Myocyte (in vitro differentiated cells): ENCODE measurements at regions not wholly inside any gene's neighbourhood (a gene's known extent, or its start where the extent isn't known, plus 50 kb on each side); places are given as distances from the start of the nearest gene placed in this dataset.
"Not testable (repeated sequence)": the region's sequence is repeated elsewhere in the genome, so short reads cannot be mapped to it uniquely, and the experiment has no call there.

Experiments used
- DNase-seq: peaks from one replicate; pipeline ENCODE4 v3.0.0-alpha.2; 2012; ENCODE audit warnings: low read depth

GRCh38 chr5:84961193-84961592 is 576.5 kb upstream of the EDIL3 start:
- no peak for DNase-seq

- no peak for DNase-seq
Observed at GRCh38 chr5:84961903-84962302, 577.2 kb upstream of the EDIL3 start.

- no peak for DNase-seq
Observed at GRCh38 chr5:84983093-84983492, 598.4 kb upstream of the EDIL3 start.

GRCh38 chr5:84985148-84985547 is 600.5 kb upstream of the EDIL3 start:
- peak; percentile 3 for DNase-seq

- no peak for DNase-seq
Observed at GRCh38 chr5:84986688-84987087, 602.0 kb upstream of the EDIL3 start.

- DNase-seq, result peak; percentile 23
Observed at GRCh38 chr5:85000671-85001070, 616.0 kb upstream of the EDIL3 start.

DNA sequence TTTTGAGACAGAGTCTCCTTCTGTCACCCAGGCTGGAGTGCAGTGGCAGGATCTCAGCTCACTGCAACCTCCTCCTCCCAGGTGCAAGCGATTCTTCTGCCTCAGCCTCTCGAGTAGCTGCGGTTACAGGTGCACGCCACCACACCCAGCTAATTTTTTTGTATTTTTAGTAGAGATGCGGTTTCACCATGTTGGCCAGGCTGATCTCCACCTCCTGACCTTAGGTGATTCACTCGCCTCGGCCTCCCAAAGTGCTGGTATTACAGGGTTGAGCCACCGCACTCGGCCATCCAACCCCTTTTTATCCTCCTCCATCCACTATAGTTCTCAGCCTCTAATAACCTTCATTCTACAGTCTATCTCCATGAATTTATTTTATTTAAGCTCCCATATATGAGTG is 617.3 kb upstream of the EDIL3 start:
- DNase-seq, result not testable (repeated sequence)

GRCh38 chr5:85010014-85010562 is 625.4 kb upstream of the EDIL3 start:
- no peak for DNase-seq

DNA sequence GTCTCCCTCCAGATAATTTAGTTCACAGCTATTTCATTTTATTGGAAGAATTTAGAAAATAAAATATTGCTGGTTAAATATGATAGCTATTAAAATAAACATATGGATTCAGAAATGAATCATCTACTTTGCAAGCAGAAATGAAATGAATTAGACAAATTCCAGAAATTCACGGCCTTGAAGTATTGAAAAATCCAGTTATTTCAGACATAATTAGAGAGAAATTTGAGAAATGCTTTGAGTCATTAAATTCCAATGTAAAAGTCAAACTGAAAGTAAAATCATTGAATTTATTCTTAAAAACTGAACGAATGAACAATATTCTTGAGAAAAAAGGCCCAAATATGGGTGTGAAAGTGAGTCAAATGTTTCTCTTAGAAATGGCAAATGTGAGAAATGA is 632.6 kb upstream of the EDIL3 start:
- no peak for DNase-seq

DNA sequence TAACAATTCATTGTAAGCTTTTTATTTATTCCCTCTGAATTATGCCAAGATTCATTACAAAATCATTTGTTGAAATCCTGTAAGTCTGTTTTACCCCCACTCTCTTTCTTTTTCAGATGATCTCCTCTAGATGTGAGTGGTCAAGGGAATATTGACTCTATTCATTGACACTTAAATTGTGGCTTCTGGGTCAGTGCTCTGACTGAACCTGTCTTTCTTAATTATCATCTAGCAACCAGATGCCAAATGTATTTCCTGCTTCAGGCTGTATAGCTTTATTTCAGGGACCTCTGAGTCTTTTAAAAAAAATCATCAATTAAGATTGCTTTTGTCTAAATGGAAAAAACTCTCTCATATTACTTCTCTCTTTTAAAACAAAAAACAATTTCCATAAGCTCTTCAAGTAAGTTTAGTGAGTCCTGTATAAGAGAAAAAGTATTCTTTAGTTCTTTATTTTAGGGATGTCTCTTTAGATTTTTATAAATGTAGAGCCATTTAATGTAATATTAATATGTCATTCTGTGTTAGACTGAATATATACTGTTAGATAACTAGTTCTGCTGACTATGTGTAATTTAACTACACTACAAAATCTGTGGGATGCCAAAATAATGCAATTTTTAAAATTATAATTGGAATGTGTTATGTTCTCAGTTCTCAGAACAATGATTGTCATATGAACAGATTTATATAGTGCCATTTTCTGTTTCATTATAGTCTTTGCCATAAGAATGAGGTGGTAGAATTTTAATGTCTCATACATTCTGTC is 645.8 kb upstream of the EDIL3 start:
- no peak for DNase-seq

DNA sequence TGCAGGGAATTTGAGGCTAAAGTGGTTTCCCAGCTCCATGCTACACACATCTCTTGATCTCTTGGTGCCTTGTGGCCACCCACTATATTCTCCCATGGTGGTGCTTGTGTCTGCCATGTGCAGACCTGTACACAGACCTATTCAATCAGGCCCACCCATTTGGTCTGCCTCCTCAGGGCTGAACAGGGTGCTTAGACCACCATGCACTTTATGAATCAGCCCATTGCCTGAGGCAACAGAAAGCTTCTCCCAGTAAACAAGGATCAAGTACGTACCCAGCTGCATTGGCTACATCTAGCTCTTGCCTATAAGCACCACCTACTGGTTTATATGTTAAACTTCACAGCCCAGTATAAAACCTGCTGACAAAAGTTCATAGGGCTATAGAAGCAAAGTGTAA is 664.3 kb upstream of the EDIL3 start:
- DNase-seq, result peak; percentile 47

DNA sequence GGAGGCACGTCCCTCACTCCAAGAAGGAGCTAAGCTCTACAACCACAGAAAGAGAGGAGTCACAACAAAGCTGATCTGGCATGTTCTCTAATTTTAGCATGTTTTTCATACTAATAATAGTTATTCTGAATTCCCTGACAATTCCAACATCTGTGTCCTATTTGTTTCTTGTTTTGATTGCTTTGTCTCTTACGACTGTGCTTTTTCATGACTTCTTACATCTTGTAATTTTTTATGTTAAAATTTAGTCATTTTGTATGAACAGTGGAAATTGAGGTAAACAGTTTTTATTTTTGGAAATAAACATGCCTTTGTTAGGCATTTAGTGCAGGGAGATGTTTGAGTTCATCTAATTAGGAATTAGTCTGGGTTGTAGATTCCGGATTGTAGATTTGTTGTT is 668.1 kb upstream of the EDIL3 start:
- peak; percentile 22 for DNase-seq

GRCh38 chr5:85069659-85070640 is 685.3 kb upstream of the EDIL3 start:
- no peak for DNase-seq

- DNase-seq, result no peak
Observed at GRCh38 chr5:85077581-85077980, 692.9 kb upstream of the EDIL3 start.

GRCh38 chr5:85096421-85096820 is 711.7 kb upstream of the EDIL3 start:
- no peak for DNase-seq

DNA sequence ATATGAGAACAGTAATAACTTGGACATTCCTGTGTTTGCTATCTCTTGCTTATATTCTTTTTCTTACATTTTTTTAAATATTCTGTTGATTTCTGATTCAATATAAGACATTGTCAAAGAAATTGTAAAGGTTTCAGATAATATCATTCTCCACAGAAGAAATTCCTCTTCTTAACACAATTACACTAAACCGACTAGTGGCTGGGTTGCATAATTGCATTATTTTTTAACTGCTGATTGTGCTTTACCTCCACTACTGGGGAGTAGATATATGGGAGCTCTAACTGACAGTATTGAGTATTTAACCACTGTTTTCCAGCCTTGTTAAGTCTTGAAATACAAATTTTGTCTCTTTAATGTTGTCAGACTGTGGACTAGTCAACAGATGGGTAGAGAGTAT is 723.8 kb upstream of the EDIL3 start:
- no peak for DNase-seq

DNA sequence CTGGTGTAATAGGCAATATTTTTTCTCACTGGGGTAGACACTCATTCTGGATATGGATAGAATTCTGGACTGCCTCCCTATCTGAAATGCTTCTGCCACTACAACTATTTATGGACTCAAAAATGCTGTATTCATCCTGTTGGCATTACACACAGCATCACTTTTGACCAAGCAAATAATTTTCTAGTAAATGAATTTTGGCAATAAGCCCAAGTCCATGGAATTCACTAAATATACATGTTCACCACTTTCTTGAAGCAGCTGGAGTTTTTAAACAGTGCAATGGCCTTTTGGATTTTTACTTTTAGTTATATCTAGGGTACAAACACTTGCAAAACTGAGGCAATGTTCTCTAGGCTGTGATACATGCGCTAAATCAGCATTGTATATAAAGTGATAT is 724.9 kb upstream of the EDIL3 start:
- DNase-seq, result peak; percentile 3

DNA sequence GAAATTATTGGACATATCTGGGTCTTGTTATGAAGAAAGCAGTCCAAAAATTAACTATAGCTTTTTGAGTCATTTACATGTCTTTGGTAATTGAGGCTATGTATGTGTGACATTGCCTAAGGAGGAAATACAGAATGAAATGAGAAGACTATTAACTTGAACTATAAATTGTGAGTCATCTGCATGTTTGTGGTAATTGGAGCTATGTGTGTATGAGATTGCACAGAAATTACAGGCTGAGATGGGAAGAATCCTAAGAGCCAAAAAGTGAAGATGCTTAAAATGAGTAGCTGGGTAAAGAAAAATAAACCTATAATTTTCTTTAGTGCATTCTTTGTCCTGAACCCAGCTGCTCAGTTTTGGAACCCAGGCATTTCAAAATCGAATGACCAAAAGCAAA is 747.6 kb upstream of the EDIL3 start:
- DNase-seq, result peak; percentile 16

DNA sequence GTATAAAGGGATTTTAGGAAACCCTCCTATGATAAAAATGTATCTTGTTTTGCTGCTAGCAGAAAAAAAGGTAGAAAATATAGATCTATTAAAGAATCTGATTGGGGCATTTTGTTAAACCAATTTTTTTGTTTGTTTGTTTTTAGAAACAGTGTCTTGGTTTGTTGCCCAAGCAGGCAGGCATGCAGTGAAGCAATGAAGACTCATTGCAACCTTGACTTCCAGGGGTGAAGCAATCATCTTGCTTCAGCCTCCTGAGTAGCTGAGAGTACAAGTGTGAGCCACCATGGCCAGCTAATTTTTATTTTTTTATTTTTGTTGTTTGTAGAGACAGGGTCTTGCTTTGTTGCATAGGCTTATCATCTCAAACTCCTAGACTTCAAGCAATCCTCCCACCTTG is 755.8 kb upstream of the EDIL3 start:
- DNase-seq, result no peak

- DNase-seq, result no peak
Observed at GRCh38 chr5:85143138-85143537, 758.5 kb upstream of the EDIL3 start.

DNA sequence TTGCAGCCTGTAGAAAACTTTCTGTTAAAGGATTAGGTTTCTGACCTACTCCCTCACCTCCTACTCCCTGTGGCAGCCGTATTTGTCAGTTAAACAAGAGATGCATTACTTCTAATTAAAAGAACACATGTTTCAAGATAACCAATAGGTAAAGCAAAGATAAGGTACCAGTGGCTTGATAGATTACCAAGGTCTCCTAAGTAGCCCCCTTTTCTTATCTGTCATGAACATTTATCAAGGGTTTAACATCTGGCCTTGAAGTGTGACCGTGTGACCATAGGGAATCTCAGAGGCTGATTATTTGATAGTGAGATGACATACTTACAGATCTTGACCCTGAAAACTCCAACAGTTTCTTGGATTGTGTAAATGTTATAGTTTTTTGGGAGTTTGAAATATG is 764.0 kb upstream of the EDIL3 start:
- no peak for DNase-seq

DNA sequence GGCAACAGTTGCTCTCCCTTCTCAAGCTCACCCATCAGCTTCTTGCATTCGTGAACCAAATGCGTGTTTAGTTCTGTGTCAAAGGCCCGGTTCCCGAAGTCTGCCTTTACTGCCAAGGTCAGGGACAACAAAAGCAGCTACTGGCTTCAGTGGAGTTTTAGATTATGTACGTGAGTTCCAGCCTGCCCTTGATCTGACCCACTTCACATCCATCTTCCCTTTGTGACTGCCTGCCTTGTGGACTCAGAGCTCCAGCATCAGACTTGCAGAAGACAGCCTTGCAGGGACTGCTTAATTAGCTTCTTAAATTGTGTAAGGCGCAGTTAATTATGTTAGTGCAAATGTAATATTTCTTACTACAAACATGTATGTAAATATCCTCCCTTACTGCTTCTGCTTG is 774.7 kb upstream of the EDIL3 start:
- no peak for DNase-seq
